ENCODE measurements at regions not wholly inside any gene's neighbourhood (a gene's known extent, or its start where the extent isn't known, plus 50 kb on each side); places are given as distances from the start of the nearest gene placed in this dataset.

DNA sequence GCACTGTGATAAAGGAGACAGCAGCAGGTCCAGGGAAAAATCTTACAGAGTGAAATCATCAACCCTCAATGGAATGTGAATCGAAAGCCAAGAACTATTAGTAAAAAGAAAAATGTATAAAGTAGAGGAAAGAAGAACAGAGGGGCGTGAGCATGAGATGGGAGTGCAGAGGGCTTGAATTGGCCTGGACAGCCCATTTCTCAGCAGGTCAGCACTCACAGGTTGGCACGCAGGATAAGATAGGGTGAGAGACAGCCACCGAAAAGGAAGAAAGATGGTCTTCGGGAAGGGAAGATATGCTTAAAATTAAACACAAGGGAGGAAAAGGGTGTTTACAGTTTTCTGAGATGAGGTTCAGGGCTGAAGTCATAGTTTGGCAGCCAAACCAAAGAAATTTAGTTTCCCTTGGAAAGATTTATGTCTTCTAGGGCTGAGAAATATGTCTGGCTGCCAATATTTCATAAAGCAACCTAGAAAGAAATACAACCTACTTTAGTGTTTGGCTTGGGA is 524.7 kb downstream of the SPATA31D1 start:
- no peak for FAIRE-seq

DNA sequence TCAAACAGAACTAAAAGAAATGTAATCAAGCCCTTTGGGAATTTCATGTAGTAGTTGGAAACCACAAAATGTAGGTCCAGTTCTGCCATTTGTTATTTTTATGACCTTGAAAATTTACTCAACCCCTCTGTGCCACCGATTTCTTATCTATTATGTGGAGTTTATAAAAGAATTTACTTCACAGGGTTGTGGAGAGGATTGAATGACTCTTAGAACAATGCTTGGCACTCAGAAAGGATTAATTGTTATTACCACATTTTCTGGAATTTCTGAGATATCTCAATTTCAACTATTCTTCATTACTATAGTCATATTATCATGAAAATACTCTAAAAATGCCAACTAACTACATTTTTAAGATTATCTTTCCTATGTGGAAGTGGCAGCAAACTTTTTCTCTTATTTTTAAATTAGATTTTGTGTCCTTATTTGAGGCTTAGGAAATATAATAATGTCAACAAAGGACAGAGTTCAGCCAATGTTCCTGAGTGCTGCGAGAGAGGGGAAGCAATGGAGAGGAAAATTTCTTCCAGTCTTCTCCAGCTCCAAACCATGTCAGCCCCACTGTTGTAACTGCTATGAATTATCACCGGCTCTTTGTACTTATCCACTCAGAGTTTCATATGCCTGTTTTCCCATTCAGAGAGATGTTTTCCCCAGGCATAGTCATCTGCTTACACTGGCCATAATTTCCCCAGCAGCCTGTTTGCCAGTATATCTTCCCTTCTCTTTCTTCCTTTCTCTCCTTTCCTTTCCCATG is 525.6 kb downstream of the SPATA31D1 start:
- no peak for FAIRE-seq

DNA sequence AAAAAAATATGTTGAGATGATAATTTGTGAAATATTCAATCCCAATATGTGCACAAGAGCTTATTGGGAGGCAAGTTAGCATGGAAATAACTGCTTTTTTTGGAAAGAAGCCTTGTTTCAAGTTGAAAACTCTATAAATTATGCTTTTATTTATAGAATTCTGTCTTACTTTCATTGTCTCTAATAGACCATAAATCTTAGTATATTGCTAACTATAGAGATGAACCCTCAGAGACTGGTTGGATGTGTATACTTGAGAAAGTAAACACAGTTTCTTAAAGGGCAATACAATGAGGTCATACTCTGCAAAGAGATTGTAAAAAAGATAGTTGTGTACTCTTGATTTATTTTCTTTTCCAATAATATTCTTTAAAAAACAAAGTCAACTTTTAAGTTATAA is 530.3 kb downstream of the SPATA31D1 start:
- peak; percentile 5 for FAIRE-seq

DNA sequence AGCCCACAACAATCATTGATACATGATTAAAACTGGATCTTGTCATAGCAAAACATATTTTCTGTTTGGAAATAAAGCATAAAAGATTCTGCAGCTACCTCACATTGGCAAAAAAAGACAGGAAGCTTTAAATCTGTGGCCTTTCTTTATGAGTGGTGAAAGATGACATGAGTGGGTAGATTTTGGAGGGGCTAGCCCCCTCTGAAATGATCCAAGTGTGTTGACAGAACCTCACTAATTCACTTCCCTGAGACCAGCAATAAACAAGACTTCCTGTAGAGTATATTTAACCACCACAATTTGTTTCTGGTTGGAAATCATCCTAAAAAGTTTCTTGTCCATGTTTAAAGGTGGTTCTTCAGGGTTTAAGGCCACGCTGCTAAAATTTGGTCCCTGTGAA is 530.8 kb downstream of the SPATA31D1 start:
- no peak for FAIRE-seq

DNA sequence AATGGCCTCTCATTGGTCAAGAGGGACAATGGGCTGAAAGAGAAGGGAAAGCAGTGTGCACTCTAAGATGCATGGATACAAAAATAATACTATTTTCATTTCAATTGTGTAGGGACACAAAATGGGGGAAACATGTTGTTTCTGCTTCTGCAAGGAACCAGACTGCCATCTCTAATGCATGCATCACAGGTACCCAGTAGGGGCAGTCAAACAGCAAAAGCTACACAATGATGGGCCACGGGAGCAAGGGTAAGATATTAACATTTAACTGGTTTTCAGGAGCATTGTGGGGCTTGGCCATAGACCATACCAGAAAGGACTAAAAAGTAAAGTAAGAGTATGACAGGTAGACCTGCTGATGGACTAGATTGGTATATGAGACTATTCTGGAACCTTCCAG is 535.8 kb downstream of the SPATA31D1 start:
- FAIRE-seq = no peak

DNA sequence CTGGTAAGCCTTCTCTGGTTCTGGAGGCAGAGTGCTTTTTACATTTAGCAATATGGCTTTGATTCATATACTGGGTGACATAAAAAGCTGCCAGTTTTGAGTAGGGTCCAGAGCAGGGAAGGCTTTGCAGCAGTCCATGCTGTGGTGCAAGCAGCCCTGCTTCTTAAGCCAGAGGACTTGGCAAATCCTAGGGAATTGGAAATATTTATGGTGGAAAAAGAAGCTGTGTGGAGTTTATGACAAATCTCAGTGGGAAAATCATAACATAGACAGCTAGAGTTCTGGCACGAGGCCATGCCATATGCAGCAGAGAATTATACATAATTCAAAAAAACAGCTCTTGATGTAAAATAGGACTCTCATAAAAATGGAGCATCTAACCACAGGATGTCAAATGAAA is 536.4 kb downstream of the RASEF start:
- no peak for FAIRE-seq

DNA sequence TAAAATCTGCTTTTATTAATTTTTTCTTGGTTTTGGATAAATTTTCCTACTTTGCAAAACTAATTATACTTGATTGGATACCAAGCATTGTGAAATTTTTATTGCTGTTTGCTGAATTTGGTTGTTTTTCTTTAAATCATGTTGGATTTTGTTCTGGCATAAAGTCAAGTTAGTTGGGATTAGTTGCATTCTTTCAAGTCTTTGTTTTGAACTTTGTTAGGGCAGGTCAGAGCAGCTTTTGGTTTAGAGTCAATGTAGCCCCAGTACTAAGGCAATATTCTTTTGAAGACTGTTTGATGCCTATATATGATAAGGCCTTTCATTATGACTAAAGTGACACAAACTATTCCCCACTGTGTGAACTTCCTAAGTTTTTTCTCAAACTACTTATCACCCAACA is 531.1 kb downstream of the RASEF start:
- FAIRE-seq = no peak

DNA sequence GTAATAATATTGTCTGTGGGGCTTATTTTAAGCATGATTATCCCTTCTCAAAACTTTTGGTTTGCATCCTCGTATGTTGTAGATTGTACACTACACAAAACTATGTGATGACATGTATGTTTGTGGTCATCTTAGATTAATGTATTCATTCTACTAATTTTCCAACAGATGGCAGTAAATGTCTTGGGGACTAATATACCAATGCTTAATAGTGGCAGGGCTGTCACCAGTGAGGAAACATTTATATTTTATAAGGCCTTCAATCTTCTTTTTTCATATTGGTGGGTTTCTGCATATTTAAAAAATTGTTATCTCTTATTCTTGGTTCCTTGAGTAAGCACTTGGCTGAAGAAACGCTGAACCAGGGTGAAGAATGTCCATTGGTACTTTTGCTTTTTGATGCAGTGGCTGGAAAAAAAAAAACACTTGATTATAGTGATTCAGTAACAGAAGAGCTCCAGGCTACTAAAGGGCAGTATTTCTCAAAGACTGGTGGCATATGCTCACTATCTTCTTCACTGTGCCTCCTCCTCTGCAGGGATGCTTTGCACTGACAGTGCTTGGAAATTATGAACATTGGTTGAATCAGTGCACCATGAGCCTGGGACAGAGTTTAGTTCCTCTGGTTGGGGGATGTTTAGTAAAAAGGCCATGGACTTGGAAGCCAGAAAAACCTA is 530.3 kb downstream of the RASEF start:
- FAIRE-seq = no peak

DNA sequence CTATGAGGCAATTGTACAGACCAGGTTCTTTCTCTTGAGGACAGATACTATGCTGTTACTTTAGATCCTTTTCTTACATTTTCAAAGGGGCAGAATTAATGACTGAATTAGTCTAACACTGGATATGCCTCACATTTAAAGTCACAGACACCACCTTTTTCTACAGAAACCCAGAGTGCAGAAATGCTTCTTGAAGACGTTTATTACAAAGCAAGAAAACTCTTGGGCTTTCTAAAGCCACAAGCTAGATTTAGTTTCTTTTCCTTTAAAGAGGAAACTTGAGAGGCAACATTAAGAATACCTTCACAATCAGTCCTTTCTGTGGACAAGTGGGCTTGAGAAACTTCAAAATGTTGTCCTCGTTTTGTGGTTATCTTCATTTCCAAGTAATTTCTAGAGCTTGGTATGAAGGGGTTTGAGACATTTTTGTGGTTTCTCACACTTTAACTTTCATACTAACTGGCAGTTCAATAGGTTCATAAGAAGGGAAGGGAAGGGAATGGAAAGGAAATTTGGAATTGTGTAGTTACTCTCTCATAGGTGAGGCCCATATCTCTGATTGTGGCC is 527.4 kb downstream of the RASEF start:
- FAIRE-seq = no peak

DNA sequence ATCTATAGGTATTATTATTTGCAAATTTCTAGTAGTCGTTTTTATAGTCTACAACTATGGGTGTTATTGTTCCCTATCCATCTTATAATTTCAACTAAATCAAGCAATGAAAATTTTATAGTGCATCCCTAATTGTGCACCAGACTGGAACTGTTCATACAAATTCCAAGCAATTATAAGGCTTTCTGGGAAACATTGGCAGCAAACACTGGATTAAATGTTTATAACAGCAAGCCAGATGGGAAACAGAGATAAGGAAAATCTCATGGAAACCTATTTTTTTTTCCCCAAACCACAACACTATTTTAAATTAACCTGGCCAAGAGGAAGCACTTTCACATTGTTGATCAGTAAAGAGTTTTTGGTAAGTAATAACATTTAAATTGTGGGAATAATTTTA is 524.3 kb downstream of the RASEF start:
- no peak for FAIRE-seq

DNA sequence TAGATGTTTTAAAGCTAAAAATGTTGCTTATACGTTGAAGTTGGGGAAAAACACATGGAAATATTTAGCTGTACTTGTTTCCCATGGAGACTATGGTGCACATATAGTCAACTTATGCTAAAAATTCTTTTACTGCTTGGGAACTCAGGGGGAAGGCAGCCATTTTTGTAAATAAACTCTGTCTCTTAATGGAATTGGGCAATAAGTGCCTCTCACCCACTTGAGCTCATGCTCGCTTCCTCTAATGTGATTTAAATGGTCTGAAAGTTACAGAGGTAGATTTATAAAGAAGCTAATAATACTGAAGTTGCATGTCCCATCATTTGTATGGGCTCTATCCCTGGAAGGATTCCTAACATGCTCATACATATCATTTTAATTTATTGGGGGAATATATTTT is 523.8 kb downstream of the RASEF start:
- no peak for FAIRE-seq

DNA sequence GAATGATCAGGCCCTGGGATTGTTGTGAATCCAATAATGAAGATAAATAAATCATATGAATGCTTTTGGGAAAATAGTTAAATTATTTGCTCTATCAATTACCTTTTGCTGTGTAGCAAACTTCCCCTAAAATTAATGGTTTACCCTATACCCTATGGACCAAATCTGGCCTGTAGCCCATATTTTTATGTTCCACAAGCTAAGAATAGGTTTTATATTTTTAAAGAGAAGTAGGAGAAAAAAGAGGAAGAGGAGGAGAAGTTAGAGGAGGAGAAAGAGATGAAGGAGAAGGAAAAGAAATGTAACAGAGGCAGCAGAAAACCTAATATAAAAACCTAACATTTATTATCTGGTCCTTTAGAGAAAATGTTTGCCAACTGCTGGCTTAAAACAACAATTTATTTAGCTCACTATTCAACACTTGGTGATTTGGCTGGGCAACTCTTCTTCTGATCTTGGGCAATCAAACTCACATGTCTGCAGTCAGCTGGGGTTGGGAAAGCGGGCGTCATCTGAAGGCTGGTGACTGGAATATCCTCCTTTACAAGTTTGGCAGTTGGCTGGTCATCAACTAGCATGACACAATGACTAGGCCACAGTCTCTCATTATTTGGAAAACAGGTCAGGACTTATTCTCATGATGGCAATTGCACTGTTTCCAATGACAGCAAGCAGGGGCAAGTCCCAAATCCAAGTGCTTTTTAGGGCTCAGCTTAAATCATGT is 522.9 kb downstream of the RASEF start:
- FAIRE-seq = no peak

DNA sequence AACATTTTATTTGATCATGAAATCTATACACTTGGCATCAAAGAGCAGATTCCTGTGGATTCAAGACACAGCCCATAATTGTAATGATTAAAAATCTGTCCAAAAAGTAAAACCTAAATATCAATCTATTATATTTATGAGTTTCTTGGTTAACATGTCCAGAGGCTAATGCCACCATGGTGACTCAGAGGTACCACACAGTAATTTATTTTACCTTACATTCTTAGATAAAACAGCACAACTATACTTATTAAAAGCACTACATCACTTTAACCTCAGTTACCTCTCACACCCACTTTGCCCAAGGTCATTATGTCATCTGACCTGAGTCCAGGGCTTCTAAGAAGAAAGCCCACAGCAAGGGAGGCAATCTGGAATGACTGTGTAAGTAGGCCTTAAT is 519.2 kb downstream of the RASEF start:
- FAIRE-seq = no peak

DNA sequence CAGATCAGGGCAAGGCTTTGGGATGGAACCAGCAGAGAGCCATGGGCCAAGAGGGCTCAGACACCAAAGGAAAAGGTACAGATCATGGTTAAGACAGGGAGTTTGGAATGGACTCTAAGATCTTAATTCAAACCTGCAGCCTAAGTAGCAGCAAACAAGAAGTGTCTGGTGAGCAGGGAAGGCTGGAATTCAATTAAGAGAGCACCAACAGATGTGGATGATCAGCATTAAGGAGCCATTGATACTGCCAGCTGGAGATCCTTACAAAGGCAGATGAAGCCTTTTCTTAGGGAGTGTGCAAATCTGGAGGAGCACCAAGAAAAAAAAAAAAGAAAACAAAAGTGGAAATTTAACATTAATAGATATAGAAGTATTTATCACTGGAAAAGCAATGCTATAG is 516.8 kb downstream of the RASEF start:
- FAIRE-seq = no peak

DNA sequence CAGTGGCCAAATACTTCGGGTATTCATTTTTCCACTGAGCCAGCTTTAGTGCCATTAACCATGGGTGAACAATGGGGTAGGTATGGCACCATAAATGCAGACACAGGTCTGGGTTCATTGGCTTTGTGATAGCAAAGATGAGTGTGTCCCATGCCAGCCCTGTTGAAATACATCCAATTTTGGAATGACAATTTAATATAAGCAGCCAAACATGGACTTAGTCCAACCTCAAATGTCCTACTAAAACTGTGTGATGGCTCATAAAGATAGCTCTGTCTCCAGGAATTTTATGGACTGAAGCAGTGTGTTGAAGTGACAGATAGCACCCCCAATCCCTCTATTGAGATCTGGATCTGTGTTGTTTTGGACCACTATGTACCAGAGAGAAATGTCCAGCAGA is 514.9 kb downstream of the RASEF start:
- FAIRE-seq = no peak

DNA sequence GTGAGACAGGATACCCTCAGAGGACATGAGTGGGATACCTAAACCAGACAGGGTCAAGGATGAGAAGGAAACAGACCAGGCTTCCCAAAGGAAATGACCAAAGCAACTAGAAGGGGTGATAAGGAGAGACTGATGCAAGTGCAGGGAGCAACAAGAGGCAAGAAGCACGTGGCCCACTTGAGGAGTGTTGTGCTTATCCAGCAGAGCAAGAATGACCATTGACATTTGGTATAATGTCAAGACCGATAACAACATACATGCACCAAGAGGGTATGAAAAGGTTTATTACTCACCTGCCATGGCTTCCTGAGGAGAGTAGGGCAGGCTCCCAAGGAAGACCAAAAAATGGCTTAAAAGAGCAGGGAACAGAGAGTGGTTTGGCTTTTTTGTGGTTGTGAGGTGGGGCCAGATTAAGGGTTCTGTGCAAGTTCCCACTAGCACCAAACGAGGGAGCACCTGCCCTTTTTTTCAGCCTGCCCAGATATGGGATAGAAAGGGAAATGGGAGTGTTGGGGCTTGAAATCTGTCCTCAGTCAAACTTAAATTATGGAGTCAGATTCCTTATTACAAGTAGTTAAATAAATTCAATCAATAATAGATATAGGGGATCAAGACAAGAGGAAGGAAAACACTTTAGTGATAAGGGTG is 513.6 kb downstream of the RASEF start:
- no peak for FAIRE-seq

DNA sequence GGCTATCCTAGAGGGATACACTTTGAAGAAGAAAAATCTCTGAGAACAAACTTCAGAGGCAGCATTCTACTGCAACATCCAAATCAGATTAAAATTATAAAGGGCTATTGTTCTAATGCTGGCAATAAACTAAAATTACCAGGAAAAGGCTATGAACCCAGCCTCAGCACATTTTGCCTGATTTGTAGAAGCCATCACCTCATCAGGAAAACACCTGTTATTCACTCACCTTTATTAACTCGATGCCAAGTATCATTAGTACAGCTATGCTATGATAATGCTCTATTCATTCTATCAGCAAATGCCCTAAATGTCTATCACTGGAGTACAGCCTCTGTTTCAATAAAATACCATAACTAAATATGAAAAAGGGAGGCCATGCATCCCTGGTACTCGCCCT is 510.2 kb downstream of the RASEF start:
- no peak for FAIRE-seq

DNA sequence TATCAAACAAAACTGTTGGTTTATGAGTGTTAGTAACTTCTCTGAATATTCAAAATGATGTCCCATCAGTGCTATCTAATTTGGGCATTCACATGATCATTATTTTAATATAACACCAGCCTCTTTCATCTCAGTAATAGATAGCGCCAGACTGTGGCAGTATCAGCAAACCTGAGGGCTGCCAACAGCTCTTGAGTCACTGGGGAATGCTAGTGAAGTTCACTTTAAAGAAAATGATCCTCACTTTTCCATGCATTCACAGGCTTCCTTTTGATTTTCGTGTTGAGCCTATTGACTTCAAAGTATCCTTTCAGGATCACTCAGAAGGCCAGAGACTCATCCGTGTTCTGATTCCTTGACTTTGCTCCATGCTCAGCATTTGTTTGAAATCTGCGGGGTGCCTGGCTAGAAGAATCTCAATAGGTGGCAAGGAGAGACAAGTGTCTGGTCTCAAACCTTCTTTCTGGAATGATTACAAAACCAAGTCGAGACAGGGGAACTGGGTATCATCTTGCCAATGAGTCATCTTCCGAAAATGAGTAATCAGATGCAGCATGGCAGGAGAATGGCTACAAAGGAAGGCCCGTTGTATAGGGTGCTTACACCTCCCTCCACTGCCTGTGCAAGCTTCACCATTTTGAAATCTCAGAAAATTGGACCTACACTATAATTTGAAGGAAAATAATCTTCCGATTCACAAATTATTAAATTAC is 509.1 kb downstream of the RASEF start:
- no peak for FAIRE-seq

DNA sequence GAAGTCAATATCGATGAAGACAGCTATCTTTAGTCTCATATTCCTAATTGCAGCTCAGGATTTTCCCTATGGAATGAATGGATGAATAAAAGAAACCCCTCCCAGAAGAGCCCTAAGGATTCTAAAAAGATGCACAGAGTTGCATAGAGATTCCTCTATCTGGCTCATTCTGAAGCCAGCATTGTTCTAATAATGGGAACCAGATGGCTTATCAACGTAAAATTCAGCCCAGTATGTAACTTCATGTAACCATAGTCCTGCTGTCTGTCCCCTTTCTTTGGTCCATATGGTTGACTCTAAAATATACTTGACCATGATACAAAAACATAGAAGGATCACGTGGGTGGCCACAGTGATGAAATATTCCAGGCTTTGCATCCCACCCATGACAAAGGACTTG is 508.6 kb downstream of the RASEF start:
- no peak for FAIRE-seq

DNA sequence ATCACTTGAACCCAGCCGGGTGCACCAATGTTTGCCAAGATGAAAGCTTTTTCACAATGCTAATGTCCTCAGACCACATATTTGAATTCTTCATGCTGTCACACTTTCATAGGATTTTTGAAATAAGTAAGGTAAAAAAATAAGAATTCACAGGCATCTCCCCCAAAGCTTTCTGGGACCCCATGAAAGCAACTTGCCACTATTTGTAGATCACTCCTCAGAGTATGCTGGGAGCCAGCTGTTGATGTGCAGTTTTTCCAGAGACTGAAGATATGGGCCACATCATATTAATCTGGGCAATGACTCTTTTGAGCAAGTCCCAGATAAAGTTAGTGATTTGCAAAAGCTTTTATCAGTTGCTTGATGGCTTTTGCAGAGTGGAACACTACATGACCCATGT is 507.9 kb downstream of the RASEF start:
- no peak for FAIRE-seq

DNA sequence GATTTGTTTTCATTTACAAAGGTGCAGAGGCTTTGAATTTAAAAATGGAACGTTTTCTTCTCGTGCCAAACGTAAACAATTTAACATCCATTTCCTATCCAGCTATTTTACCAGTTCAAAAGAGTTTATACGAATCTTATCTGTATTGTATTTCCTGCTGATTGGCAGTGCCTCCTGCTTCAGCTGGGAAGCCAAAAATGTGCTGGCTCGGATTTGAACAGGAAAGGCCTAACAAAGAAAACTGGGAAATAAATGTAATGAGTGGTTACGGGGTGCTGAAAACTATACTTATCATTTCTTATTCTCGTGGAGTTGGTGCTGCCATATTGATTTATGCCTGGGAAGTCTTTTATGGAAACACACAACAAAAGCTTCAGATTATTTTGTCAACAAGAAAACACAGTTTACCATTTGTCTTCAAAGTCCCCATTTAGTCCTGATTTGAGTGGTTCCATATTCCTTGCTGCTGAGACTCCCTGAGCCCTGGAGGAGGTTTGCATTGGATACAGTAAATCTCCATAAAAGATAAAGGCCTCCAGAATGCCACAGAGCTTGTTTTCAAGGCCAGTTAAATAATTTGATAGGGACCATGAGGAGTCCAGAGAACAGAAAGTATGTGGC is 507.4 kb downstream of the RASEF start:
- no peak for FAIRE-seq

DNA sequence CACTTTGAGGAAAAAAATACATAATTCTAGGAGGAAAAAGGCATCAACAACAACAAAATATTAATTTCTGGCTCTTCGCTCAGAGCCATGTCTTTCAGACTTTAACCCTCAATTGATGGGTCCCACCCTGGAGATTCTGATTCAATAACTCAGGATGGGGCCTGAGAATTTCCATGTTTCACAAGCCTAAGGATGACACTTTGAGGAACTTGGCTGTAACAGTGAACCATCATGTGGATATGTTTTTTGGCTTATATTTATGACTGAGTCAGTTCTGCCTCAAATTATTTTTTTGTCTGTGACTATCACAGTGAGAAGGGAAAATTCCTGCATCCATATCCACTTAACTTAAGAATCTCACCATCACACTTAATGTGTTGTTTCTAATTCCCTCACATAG is 504.6 kb downstream of the RASEF start:
- no peak for FAIRE-seq
